ENCODE measurements at regions not wholly inside any gene's neighbourhood (a gene's known extent, or its start where the extent isn't known, plus 50 kb on each side); places are given as distances from the start of the nearest gene placed in this dataset.

- H3K27ac ChIP-seq (ENCODE audit: extremely low read depth, low read depth, low read length), result no peak overlapping the region
- ChIA-PET POLR2A (no interaction called here), CTCF (interaction anchor here (0.7 kb wide), 1 partner anchor 380 kb away, joined by 4 read pairs; no protein-coding TSS in a partner anchor)
- no peak overlapping the region for H3K4me3 ChIP-seq (ENCODE audit: low read depth, low read length)
- no peaks in the 10 kb centered on the region for H3K4me1 ChIP-seq (ENCODE audit: control insufficient read depth, insufficient read depth, low read length)
- no peak for TF ChIP-seq BCL6B (tag by site-specific recombination; IDR thresholded peaks at IDR 0.05)
- TF ChIP-seq ZNF658 (tag by site-specific recombination; IDR thresholded peaks at IDR 0.05), result no peak
- TF ChIP-seq ZNF354C (tag by site-specific recombination; IDR thresholded peaks at IDR 0.05; ENCODE audit: borderline replicate concordance, low read depth), result no peak
- no peak for TF ChIP-seq ZBTB10 (tag by site-specific recombination; IDR thresholded peaks at IDR 0.05)
- no peak for TF ChIP-seq ZNF132 (tag by site-specific recombination; IDR thresholded peaks at IDR 0.05; ENCODE audit: borderline replicate concordance)
- TF ChIP-seq ZNF555 (tag by site-specific recombination; conservative IDR thresholded peaks at IDR 0.05), result no peak
- no peak for TF ChIP-seq TSHZ1 (tag by site-specific recombination; IDR thresholded peaks at IDR 0.05; ENCODE audit: borderline replicate concordance)
- TF ChIP-seq ZNF155 (tag by site-specific recombination; IDR thresholded peaks at IDR 0.05), result no peak
- H3K36me3 ChIP-seq (ENCODE audit: control insufficient read depth in 2 of 2, insufficient read depth in 1 of 2, low read length in 2 of 2), result no peaks in the 10 kb centered on the region
- no peaks in the 10 kb centered on the region for H3K9me3 ChIP-seq (ENCODE audit: control insufficient read depth, insufficient read depth, low read depth, low read length)
Observed at GRCh38 chr13:73341748-73342147, 282.9 kb downstream of the KLF5 start.

GRCh38 chr13:73340069-73340468, 281.3 kb downstream of the KLF5 start:
- H3K9me3 ChIP-seq (ENCODE audit: control insufficient read depth, insufficient read depth, low read depth, low read length), result no peaks in the 10 kb centered on the region
- CTCF ChIA-PET, result interaction anchor here (0.6 kb wide), 1 partner anchor 10 kb away, joined by 3 read pairs; no protein-coding TSS in a partner anchor
- H3K4me3 ChIP-seq (ENCODE audit: low read depth, low read length), result no peak overlapping the region
- TF ChIP-seq KLF8 (tag by site-specific recombination; IDR thresholded peaks at IDR 0.05) (no peak), ZNF558 (tag by site-specific recombination; IDR thresholded peaks at IDR 0.05) (no peak), ZNF366 (tag by site-specific recombination; conservative IDR thresholded peaks at IDR 0.05) (no peak), ZNF138 (tag by site-specific recombination; IDR thresholded peaks at IDR 0.05; ENCODE audit: borderline replicate concordance) (no peak), KLF17 (tag by site-specific recombination; IDR thresholded peaks at IDR 0.05) (no peak), ZNF157 (tag by site-specific recombination; IDR thresholded peaks at IDR 0.05) (no peak), ZNF114 (tag by site-specific recombination; IDR thresholded peaks at IDR 0.05) (no peak), ZNF37A (tag by site-specific recombination; IDR thresholded peaks at IDR 0.05) (no peak), ZNF391 (tag by site-specific recombination; IDR thresholded peaks at IDR 0.05; ENCODE audit: borderline replicate concordance, low read depth) (no peak), ZNF155 (tag by site-specific recombination; IDR thresholded peaks at IDR 0.05) (no peak), ZNF677 (tag by site-specific recombination; IDR thresholded peaks at IDR 0.05) (no peak), ZNF174 (tag by site-specific recombination; IDR thresholded peaks at IDR 0.05) (no peak)
- TF ChIP-seq, protein P1, sequence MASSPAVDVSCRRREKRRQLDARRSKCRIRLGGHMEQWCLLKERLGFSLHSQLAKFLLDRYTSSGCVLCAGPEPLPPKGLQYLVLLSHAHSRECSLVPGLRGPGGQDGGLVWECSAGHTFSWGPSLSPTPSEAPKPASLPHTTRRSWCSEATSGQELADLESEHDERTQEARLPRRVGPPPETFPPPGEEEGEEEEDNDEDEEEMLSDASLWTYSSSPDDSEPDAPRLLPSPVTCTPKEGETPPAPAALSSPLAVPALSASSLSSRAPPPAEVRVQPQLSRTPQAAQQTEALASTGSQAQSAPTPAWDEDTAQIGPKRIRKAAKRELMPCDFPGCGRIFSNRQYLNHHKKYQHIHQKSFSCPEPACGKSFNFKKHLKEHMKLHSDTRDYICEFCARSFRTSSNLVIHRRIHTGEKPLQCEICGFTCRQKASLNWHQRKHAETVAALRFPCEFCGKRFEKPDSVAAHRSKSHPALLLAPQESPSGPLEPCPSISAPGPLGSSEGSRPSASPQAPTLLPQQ (tag by site-specific recombination; IDR thresholded peaks at IDR 0.05), result no peak
- no peak overlapping the region for H3K27ac ChIP-seq (ENCODE audit: extremely low read depth, low read depth, low read length)
- no peaks in the 10 kb centered on the region for H3K4me1 ChIP-seq (ENCODE audit: control insufficient read depth, insufficient read depth, low read length)
- POLR2A ChIA-PET, result no interaction called here
- no peaks in the 10 kb centered on the region for H3K36me3 ChIP-seq (ENCODE audit: control insufficient read depth in 2 of 2, insufficient read depth in 1 of 2, low read length in 2 of 2)

Data from HEK293 (cell line).